ENCODE measurements at regions not wholly inside any gene's neighbourhood (a gene's known extent, or its start where the extent isn't known, plus 50 kb on each side); places are given as distances from the start of the nearest gene placed in this dataset.
"Not testable (repeated sequence)": the region's sequence is repeated elsewhere in the genome, so short reads cannot be mapped to it uniquely, and the experiment has no call there.

DNA sequence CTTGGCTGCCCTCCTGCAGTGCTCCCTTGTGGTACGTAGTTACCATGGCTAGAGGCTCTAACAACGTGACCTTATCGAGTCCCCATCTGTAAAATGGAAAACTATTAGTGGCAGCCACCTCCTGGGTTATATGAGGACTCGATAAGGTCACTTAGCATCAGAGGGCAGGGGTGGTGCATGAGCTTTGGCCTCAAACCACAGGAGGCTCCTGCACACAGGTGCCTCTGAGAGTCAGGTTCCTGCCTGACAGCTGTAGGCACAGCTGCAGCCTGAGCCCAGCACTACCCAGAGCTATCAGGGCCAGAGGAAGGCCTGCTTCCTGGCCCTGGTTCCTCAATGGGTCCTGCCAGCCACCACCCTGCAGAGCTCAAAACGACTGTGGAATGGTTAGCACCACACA is 57.2 kb upstream of the SEC14L1 start:
- DNase-seq (ENCODE audit: low read depth in 3 of 3, low spot score in 2 of 3), result no peak

DNA sequence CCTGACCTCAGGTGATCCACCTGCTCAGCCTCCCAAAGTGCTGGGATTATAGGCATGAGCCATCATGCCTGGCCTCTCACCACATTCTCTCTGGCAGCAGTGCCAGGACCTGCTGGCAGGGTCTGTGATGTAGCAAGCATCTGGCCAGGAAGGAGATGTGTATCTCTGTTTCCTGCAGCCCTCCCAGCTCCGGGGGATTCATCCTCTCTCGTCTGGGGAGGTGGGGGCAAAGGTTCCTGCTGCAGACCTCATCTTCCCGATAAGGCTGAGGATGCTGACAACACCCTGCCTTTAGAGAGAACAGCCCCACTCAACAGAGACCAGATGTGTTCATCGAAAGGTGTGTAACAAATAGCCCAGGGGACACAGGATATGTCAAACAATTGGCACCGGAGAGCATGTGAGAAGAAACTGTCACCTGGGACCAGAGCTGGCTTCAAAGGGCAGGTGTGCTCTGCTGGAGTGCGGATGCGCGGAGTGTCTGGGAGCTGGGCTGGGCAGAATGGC is 54.8 kb upstream of the SEC14L1 start:
- no peak for DNase-seq (ENCODE audit: low read depth in 3 of 3, low spot score in 2 of 3)

DNA sequence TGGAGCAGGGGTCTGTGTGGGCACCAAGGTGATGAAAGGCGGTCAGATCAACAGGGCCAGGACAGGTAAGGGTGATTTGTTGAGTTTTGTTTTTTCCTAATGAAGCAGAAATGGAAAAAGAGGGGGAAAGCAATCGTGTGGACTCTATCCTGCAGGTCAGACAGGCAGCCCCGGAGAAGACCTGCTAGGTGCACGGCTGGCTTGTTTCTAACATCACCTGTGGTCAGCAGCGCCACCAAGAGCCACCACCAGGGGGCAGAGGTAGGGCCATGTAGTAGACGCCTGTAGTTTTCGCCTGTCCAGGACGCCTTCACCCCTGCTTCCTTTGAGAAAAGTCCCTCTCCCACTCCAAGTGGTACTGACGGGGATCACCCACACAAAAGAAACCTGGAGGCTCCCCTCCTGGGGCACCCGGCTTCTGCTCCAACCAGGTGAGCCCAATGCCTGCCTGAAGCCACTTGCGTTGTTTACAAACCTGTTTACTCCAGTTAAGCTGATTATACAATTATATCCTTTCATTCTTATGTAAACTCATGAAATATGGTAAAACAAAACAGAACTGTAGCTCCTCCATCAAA is 54.2 kb upstream of the SEC14L1 start:
- no peak for DNase-seq (ENCODE audit: low read depth in 3 of 3, low spot score in 2 of 3)

GRCh38 chr17:77087650-77088454 is 52.9 kb upstream of the SEC14L1 start:
- DNase-seq (ENCODE audit: low read depth in 3 of 3, low spot score in 2 of 3), result no peak

GRCh38 chr17:77088455-77089123 is 52.2 kb upstream of the SEC14L1 start:
- peak; percentile 91 to 94 (median 92) for DNase-seq (ENCODE audit: low read depth in 3 of 3, low spot score in 2 of 3)

DNA sequence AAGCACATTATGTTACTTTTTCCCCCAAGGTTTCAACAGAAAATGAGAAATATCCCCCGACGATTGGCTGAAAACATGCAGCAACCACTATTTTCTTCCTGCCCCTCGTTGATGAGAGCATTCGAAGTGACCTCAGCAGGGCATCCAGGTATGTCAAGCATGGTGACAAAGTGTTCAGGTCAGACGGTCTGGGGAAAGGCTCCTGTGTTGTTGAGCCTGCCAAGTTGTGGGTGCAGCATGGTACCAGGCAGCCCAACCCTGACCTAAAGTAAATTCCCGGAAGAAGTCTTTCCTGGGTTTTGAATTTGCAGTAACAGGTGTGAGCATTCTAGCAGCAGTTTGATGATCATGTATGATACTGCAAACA is 51.7 kb upstream of the SEC14L1 start:
- no peak for DNase-seq (ENCODE audit: low read depth in 3 of 3, low spot score in 2 of 3)

DNA sequence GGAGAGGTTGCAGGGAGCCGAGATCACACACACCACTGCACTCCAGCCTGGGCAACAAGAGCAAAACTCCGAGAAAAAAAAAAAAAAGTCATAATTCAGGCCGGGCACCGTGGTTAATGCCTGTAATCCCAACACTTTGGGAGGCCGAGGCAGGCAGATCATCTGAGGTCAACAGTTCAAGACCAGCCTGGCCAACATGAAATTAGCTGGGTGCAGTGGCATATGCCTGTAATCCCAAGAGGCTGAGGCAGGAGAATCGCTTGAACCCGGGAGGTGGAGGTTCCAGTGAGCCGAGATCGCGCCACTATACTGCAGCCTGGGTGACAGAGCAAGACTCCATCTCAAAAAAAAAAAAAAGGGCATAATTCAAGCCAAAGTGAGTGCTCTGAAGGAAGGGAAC is 50.8 kb upstream of the SEC14L1 start:
- DNase-seq (ENCODE audit: low read depth in 3 of 3, low spot score in 2 of 3), result not testable (repeated sequence)

DNA sequence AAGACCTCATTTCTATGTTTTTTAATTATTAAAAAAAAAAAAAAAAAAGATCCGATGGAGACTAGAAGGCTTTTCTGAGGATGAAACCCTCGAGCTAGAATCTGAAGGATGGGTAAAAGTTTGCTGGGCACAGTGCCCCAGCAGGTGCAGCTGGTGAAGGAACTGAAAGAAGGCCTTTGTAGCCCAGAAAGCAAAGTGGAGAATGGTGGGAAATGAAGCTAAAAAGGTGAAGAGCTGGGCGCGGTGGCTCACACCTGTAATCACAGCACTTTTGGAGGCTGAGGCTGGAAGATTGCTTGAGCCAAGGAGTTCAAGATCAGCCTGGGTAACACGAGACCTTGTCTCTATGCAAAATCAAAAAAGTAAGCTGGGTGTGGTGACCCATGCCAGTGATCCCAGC is 50.3 kb upstream of the SEC14L1 start:
- DNase-seq (ENCODE audit: low read depth in 3 of 3, low spot score in 2 of 3), result no peak

Measured in right renal cortex interstitium (tissue), 3 donors.